Spleen (tissue), 7 donors: ENCODE measurements at regions not wholly inside any gene's neighbourhood (a gene's known extent, or its start where the extent isn't known, plus 50 kb on each side); places are given as distances from the start of the nearest gene placed in this dataset.

Experiments
- POLR2A ChIP-seq, 3 donors: fragments of 450-650 bp; IDR thresholded peaks; one replicate each; pipeline ENCODE4 v1.5.1; 2017; ENCODE audit warnings: antibody characterized with exemption in 3 of 3, mild to moderate bottlenecking in 1 of 3
- TF ChIP-seq, protein P1 (sequence below), 11 experiments: fragments of 200-600 bp in 7 of 11; fragments of 450-650 bp in 4 of 11; sonication (generic) in 4 of 11; IDR thresholded peaks in 8 of 11; conservative IDR thresholded peaks in 3 of 11; 1 replicate in 7 of 11; 2 replicates in 4 of 11; pipeline versions ENCODE4 v1.4.0 to v1.8.0; 2016 to 2021; ENCODE audit warnings: antibody characterized with exemption in 11 of 11, inconsistent platforms in 4 of 11, mild to moderate bottlenecking in 1 of 11
- donor health status: DM: no; HTN: no; CAD: no; lungs with moderate emphysema.
- donor health status: DM: no; HTN: no; CAD: no.
- donor health status: DM: no; HTN: no; CAD: no.

DNA sequence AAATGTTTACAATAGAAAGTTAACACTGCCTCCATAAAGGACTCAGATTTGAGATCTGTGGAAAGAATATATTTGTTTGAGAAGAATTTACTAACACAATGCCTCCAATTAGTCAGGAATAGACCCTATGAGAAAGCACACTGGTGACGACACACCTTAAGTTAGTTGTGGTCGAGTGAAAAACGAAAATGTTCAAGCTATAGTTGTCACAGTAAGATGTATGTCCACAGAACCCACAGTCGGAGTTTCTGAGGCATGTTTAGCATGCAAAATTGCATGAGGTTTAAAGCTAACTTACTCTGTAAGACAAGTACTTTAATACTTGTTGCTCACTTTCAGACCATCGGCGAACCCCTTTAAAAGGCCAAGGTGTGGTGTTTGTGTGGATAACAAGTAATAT, 69.9 kb upstream of the SIPA1L2 start:
- TF ChIP-seq, protein P1, sequence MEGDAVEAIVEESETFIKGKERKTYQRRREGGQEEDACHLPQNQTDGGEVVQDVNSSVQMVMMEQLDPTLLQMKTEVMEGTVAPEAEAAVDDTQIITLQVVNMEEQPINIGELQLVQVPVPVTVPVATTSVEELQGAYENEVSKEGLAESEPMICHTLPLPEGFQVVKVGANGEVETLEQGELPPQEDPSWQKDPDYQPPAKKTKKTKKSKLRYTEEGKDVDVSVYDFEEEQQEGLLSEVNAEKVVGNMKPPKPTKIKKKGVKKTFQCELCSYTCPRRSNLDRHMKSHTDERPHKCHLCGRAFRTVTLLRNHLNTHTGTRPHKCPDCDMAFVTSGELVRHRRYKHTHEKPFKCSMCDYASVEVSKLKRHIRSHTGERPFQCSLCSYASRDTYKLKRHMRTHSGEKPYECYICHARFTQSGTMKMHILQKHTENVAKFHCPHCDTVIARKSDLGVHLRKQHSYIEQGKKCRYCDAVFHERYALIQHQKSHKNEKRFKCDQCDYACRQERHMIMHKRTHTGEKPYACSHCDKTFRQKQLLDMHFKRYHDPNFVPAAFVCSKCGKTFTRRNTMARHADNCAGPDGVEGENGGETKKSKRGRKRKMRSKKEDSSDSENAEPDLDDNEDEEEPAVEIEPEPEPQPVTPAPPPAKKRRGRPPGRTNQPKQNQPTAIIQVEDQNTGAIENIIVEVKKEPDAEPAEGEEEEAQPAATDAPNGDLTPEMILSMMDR (IDR thresholded peaks at IDR 0.05 in 8 of 11, conservative IDR thresholded peaks at IDR 0.05 in 3 of 11) = no peak
- TF ChIP-seq POLR2A (IDR thresholded peaks at IDR 0.05) = no peak
